Endothelial cell of umbilical vein (primary cell): ENCODE measurements at regions not wholly inside any gene's neighbourhood (a gene's known extent, or its start where the extent isn't known, plus 50 kb on each side); places are given as distances from the start of the nearest gene placed in this dataset.

Experiments used
- BruUV-seq: library from RNA; stranded (reverse); fragments of 400-500 nt; replicated peaks from 2 replicates; lab custom pipeline; 2021; lab: Mats Ljungman, UMichigan
- CTCF ChIA-PET: fragments of 300-600, 350-600 bp; sonication (Branson Sonifier 250); formaldehyde crosslinking; loops from one replicate; lab custom pipeline; 2021; ENCODE audit warnings: antibody characterized with exemption, inconsistent platforms; lab: Charles Lee
- POLR2A ChIA-PET: fragments of 300-600, 350-600 bp; sonication (Branson Sonifier 250); formaldehyde crosslinking; loops from one replicate; lab custom pipeline; 2021; ENCODE audit warnings: antibody characterized with exemption, inconsistent platforms; lab: Charles Lee
- DNase-seq: peaks from one replicate; pipeline ENCODE4 v3.0.0-alpha.2; 2011; ENCODE audit warnings: low read depth, low spot score
- FAIRE-seq: peaks from 2 replicates; lab custom pipeline; 2011; peaks lifted over from hg19 to GRCh38; lab: Jason Lieb, UNC
- H2AFZ ChIP-seq: 2 replicates; pipeline ENCODE4 v1.6.0; 2012; ENCODE audit warnings: low read depth, low read length, control low read depth, inconsistent platforms
- H3K27ac ChIP-seq: 2 replicates; pipeline ENCODE4 v1.5.1; 2011; ENCODE audit warnings: low read depth, mild to moderate bottlenecking, control low read depth, low read length, moderate library complexity; ENCODE audit not compliant: insufficient read depth
- H3K27me3 ChIP-seq, 2 experiments: 2 replicates each; pipeline versions ENCODE4 v1.6.0 to v1.6.1; 2011; ENCODE audit warnings: low read length in 2 of 2, mixed read lengths in 1 of 2; ENCODE audit not compliant: control insufficient read depth in 2 of 2, insufficient read depth in 2 of 2
- H3K36me3 ChIP-seq, 2 experiments: 2 replicates in 1 of 2; 3 replicates in 1 of 2; pipeline ENCODE4 v1.5.1; 2011; ENCODE audit warnings: low read length in 2 of 2, mild to moderate bottlenecking in 1 of 2, moderate library complexity in 1 of 2; ENCODE audit not compliant: control insufficient read depth in 2 of 2, insufficient read depth in 2 of 2; ENCODE audit errors: extremely low read depth in 1 of 2
- H3K4me1 ChIP-seq: 3 replicates; pipeline ENCODE4 v1.5.1; 2011; ENCODE audit warnings: mild to moderate bottlenecking, low read length; ENCODE audit not compliant: control insufficient read depth, insufficient read depth; ENCODE audit errors: extremely low read depth
- H3K4me2 ChIP-seq: 2 replicates; pipeline ENCODE4 v1.6.1; 2011; ENCODE audit warnings: low read length, control low read depth, mixed read lengths; ENCODE audit not compliant: insufficient read depth
- H3K4me3 ChIP-seq, 3 experiments: fragments of 200-600 bp in 1 of 3; sonication (generic), shearing (Covaris generic) in 1 of 3; replicated peaks in 1 of 3; 2 replicates each; pipeline ENCODE4 v1.5.1; 2011 to 2016; ENCODE audit warnings: control low read depth in 3 of 3, low read length in 3 of 3, mild to moderate bottlenecking in 2 of 3, inconsistent platforms in 1 of 3, low read depth in 1 of 3, moderate library complexity in 1 of 3; ENCODE audit not compliant: insufficient read depth in 1 of 3
- H3K79me2 ChIP-seq: 2 replicates; pipeline ENCODE4 v1.6.0; 2012; ENCODE audit warnings: low read length, inconsistent platforms; ENCODE audit not compliant: control insufficient read depth, insufficient read depth
- H3K9ac ChIP-seq: replicated peaks from 2 replicates; pipeline ENCODE3; 2011; ENCODE audit warnings: low read length, control low read depth; ENCODE audit not compliant: insufficient read depth; ENCODE audit errors: extremely low read depth
- H3K9me1 ChIP-seq: replicated peaks from 3 replicates; pipeline ENCODE4 v1.6.0; 2011; ENCODE audit warnings: mild to moderate bottlenecking, low read length; ENCODE audit not compliant: control insufficient read depth, insufficient read depth; ENCODE audit errors: extremely low read depth
- H3K9me3 ChIP-seq: replicated peaks from 2 replicates; pipeline ENCODE4 v1.5.1; 2012; ENCODE audit warnings: low read length, inconsistent platforms; ENCODE audit not compliant: control insufficient read depth, insufficient read depth
- H4K20me1 ChIP-seq: replicated peaks from 2 replicates; pipeline ENCODE3; 2011; ENCODE audit warnings: mild to moderate bottlenecking, low read length; ENCODE audit not compliant: control insufficient read depth, insufficient read depth; ENCODE audit errors: extremely low read depth
- FOS ChIP-seq: IDR thresholded peaks from 2 replicates; pipeline ENCODE4 v1.6.1; 2011; ENCODE audit warnings: mild to moderate bottlenecking, low read length, moderate library complexity, borderline replicate concordance; ENCODE audit not compliant: insufficient read depth
- JUN ChIP-seq: IDR thresholded peaks from 2 replicates; pipeline ENCODE4 v1.6.1; 2011; ENCODE audit warnings: borderline replicate concordance, low read depth; ENCODE audit not compliant: insufficient read length, insufficient read depth
- MYC ChIP-seq: IDR thresholded peaks from one replicate; pipeline ENCODE4 v1.6.1; 2011; ENCODE audit warnings: mild to moderate bottlenecking, low read depth, low read length
- POLR2A ChIP-seq: IDR thresholded peaks from 2 replicates; pipeline ENCODE4 v1.6.1; 2012; ENCODE audit warnings: low read depth, mild to moderate bottlenecking, control low read depth, low read length
- POLR2AphosphoS5 ChIP-seq: IDR thresholded peaks from 2 replicates; pipeline ENCODE4 v1.6.1; 2012; ENCODE audit warnings: low read depth, mild to moderate bottlenecking, control low read depth, low read length, moderate library complexity; ENCODE audit not compliant: insufficient read depth
- dilution Hi-C: fragments of 300-500 bp; cut with MboI; formaldehyde crosslinking; loops from one replicate; pipeline ENCODE4 v1.15.0; 2019; ENCODE audit warnings: low sequenced_read_pairs; ENCODE audit not compliant: extremely low pct_ligation_motif_present
- intact Hi-C: fragments of 100-400 bp; cut with micrococcal nuclease; formaldehyde crosslinking; loops from one replicate; pipeline ENCODE4 v1.10.0; 2022
- TF ChIP-seq, protein P1 (sequence below): IDR thresholded peaks from 2 replicates; pipeline ENCODE4 v1.6.1; 2011; ENCODE audit not compliant: insufficient read depth, insufficient read length

- peaks cover 6% of the 10 kb centered on the region for H3K9me3 ChIP-seq
- no peak overlapping the region for H2AFZ ChIP-seq
- no TSS peak for BruUV-seq
- TF ChIP-seq JUN (no peak), MYC (no peak), POLR2A (no peak), FOS (no peak), POLR2AphosphoS5 (no peak)
- TF ChIP-seq, protein P1, sequence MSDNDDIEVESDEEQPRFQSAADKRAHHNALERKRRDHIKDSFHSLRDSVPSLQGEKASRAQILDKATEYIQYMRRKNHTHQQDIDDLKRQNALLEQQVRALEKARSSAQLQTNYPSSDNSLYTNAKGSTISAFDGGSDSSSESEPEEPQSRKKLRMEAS = no peak
- no peaks in the 10 kb centered on the region for H3K27me3 ChIP-seq
- H3K79me2 ChIP-seq = no peaks in the 10 kb centered on the region
- H3K9me1 ChIP-seq = no peaks in the 10 kb centered on the region
- no peak overlapping the region for H3K4me2 ChIP-seq
- no peak for FAIRE-seq
- intact Hi-C loops = no loop called here
- dilution Hi-C loops = no loop called here
- H4K20me1 ChIP-seq = no peaks in the 10 kb centered on the region
- H3K27ac ChIP-seq = no peak overlapping the region
- DNase-seq = no peak
- no peaks in the 10 kb centered on the region for H3K36me3 ChIP-seq
- H3K9ac ChIP-seq = no peak overlapping the region
- no peak overlapping the region for H3K4me3 ChIP-seq
- ChIA-PET POLR2A (no interaction called here), CTCF (no interaction called here)
- no peaks in the 10 kb centered on the region for H3K4me1 ChIP-seq
These were observed 2389.0 kb upstream of the AGA start for GRCh38 chr4:179831274-179831673.

DNA sequence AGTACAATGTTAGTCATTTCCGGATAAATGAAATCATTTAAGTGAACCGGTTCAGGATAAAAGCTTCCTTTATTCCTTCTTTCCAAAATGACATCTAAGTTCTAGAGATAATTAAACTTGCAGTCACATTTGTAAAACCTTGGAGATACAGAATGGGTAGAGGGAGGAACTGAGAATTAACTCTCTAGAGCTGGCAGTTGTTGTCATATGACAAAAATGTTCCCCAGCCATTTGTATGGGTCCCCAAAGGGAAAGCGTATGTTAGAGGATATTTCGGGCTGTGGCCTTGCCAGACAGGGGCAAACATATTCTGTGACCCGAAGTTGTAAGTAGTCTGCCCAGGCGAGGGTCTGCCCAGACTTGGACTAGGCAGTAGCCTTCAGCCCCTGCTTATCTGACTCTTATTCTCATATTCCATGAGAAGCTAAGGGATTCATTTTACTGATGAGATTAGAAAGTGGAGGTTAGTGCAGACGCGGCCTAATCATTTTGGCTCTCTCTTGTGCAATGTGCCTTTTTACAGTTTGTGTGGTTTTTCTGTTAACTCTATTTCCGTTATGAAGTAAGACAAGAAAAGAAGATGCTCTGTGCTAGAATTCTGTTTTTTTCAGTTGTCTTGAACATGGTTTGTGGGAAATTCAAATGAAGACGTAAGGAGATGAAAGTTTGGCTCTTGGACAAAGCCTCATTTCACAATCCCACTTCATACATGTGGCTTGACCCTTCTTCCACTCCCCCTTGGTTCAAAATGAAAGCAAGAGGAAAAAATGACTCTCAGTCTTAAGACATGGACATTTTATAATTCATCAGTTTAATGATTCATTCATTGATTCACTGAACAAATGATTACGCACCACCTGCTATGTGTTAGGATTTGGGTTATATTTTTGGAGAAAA is 2394.2 kb upstream of the AGA start:
- BruUV-seq = no TSS peak
- POLR2A ChIA-PET = no interaction called here
- dilution Hi-C loops = no loop called here
- intact Hi-C loops = no loop called here
- FAIRE-seq (no peak), DNase-seq (no peak)
- H2AFZ ChIP-seq = no peak overlapping the region
- no peaks in the 10 kb centered on the region for H3K36me3 ChIP-seq
- H3K9me3 ChIP-seq = peaks cover 5% of the 10 kb centered on the region
- no peaks in the 10 kb centered on the region for H3K4me1 ChIP-seq
- CTCF ChIA-PET = no interaction called here
- H3K27ac ChIP-seq = no peak overlapping the region
- H3K27me3 ChIP-seq = no peaks in the 10 kb centered on the region
- H3K4me3 ChIP-seq = no peak overlapping the region
- no peaks in the 10 kb centered on the region for H3K9me1 ChIP-seq
- H3K79me2 ChIP-seq = no peaks in the 10 kb centered on the region
- H3K9ac ChIP-seq = no peak overlapping the region
- H3K4me2 ChIP-seq = no peak overlapping the region
- no peaks in the 10 kb centered on the region for H4K20me1 ChIP-seq
- TF ChIP-seq, protein P1 = no peak
- no peak for TF ChIP-seq JUN
